ENCODE measurements at regions not wholly inside any gene's neighbourhood (a gene's known extent, or its start where the extent isn't known, plus 50 kb on each side); places are given as distances from the start of the nearest gene placed in this dataset.

GRCh38 chr2:117170897-117171296 lies 643.6 kb upstream of the DDX18 start:
- TF ChIP-seq REST (IDR thresholded peaks at IDR 0.05; ENCODE audit: insufficient read depth in 1 of 2, low read depth in 2 of 2, low read length in 2 of 2): no peak

- no peak for TF ChIP-seq REST (IDR thresholded peaks at IDR 0.05; ENCODE audit: insufficient read depth in 1 of 2, low read depth in 2 of 2, low read length in 2 of 2)
- TF ChIP-seq SIN3A (IDR thresholded peaks at IDR 0.05; ENCODE audit: borderline replicate concordance, insufficient read depth, low read length): no peak
- TF ChIP-seq POLR2AphosphoS5 (IDR thresholded peaks at IDR 0.05; ENCODE audit: low read depth, low read length): no peak
- TF ChIP-seq FOXP2 (optimal IDR thresholded peaks at IDR 0.05; ENCODE audit: borderline replicate concordance, extremely low read depth, extremely low read length, insufficient read depth): no peak
- TF ChIP-seq TAF1 (IDR thresholded peaks at IDR 0.05; ENCODE audit: borderline replicate concordance, insufficient read depth, low read length): no peak
These were observed 635.1 kb upstream of the DDX18 start for GRCh38 chr2:117179405-117179804.

GRCh38 chr2:117190856-117191559 lies 623.5 kb upstream of the DDX18 start:
- TF ChIP-seq SIN3A (IDR thresholded peaks at IDR 0.05; ENCODE audit: borderline replicate concordance, insufficient read depth, low read length) (no peak), TAF1 (IDR thresholded peaks at IDR 0.05; ENCODE audit: borderline replicate concordance, insufficient read depth, low read length) (no peak), POLR2AphosphoS5 (IDR thresholded peaks at IDR 0.05; ENCODE audit: low read depth, low read length) (no peak), FOXP2 (optimal IDR thresholded peaks at IDR 0.05; ENCODE audit: borderline replicate concordance, extremely low read depth, extremely low read length, insufficient read depth) (no peak), REST (IDR thresholded peaks at IDR 0.05; ENCODE audit: insufficient read depth in 1 of 2, low read depth in 2 of 2, low read length in 2 of 2) (no peak)

GRCh38 chr2:117195381-117195780 lies 619.1 kb upstream of the DDX18 start:
- TF ChIP-seq SIN3A (IDR thresholded peaks at IDR 0.05; ENCODE audit: borderline replicate concordance, insufficient read depth, low read length) (no peak), POLR2AphosphoS5 (IDR thresholded peaks at IDR 0.05; ENCODE audit: low read depth, low read length) (no peak), TAF1 (IDR thresholded peaks at IDR 0.05; ENCODE audit: borderline replicate concordance, insufficient read depth, low read length) (no peak), FOXP2 (optimal IDR thresholded peaks at IDR 0.05; ENCODE audit: borderline replicate concordance, extremely low read depth, extremely low read length, insufficient read depth) (no peak)

GRCh38 chr2:117199511-117199910 lies 615.0 kb upstream of the DDX18 start:
- TF ChIP-seq POLR2AphosphoS5 (IDR thresholded peaks at IDR 0.05; ENCODE audit: low read depth, low read length): no peak
- TF ChIP-seq FOXP2 (optimal IDR thresholded peaks at IDR 0.05; ENCODE audit: borderline replicate concordance, extremely low read depth, extremely low read length, insufficient read depth): no peak
- no peak for TF ChIP-seq SIN3A (IDR thresholded peaks at IDR 0.05; ENCODE audit: borderline replicate concordance, insufficient read depth, low read length)
- no peak for TF ChIP-seq TAF1 (IDR thresholded peaks at IDR 0.05; ENCODE audit: borderline replicate concordance, insufficient read depth, low read length)

- no peak for TF ChIP-seq SIN3A (IDR thresholded peaks at IDR 0.05; ENCODE audit: borderline replicate concordance, insufficient read depth, low read length)
These were observed 601.9 kb upstream of the DDX18 start for GRCh38 chr2:117212562-117212961.

GRCh38 chr2:117217145-117217544 lies 597.3 kb upstream of the DDX18 start:
- TF ChIP-seq FOXP2 (optimal IDR thresholded peaks at IDR 0.05; ENCODE audit: borderline replicate concordance, extremely low read depth, extremely low read length, insufficient read depth) (no peak), SIN3A (IDR thresholded peaks at IDR 0.05; ENCODE audit: borderline replicate concordance, insufficient read depth, low read length) (no peak), TAF1 (IDR thresholded peaks at IDR 0.05; ENCODE audit: borderline replicate concordance, insufficient read depth, low read length) (no peak), REST (IDR thresholded peaks at IDR 0.05; ENCODE audit: insufficient read depth in 1 of 2, low read depth in 2 of 2, low read length in 2 of 2) (no peak), POLR2AphosphoS5 (IDR thresholded peaks at IDR 0.05; ENCODE audit: low read depth, low read length) (no peak)

Data from PFSK-1 (cell line).